Endothelial cell of umbilical vein (primary cell): ENCODE measurements at regions not wholly inside any gene's neighbourhood (a gene's known extent, or its start where the extent isn't known, plus 50 kb on each side); places are given as distances from the start of the nearest gene placed in this dataset.

Experiments
- CTCF ChIP-seq, 2 donors: IDR thresholded peaks; 1 replicate in 1 of 2; 2 replicates in 1 of 2; pipeline ENCODE4 v1.5.1; 2011; ENCODE audit warnings: low read length in 2 of 2, mild to moderate bottlenecking in 2 of 2, moderate library complexity in 2 of 2, control low read depth in 1 of 2, inconsistent platforms in 1 of 2, low read depth in 1 of 2; ENCODE audit not compliant: insufficient read depth in 1 of 2; ENCODE audit errors: extremely low read depth in 1 of 2
- EZH2 ChIP-seq: IDR thresholded peaks from 2 replicates; pipeline ENCODE4 v1.6.1; 2012; ENCODE audit warnings: borderline replicate concordance, low read depth, mild to moderate bottlenecking, moderate library complexity, low read length, inconsistent platforms; ENCODE audit not compliant: severe bottlenecking
- FOS ChIP-seq: IDR thresholded peaks from 2 replicates; pipeline ENCODE4 v1.6.1; 2011; ENCODE audit warnings: mild to moderate bottlenecking, low read length, moderate library complexity, borderline replicate concordance; ENCODE audit not compliant: insufficient read depth
- JUN ChIP-seq: IDR thresholded peaks from 2 replicates; pipeline ENCODE4 v1.6.1; 2011; ENCODE audit warnings: borderline replicate concordance, low read depth; ENCODE audit not compliant: insufficient read length, insufficient read depth
- POLR2A ChIP-seq: IDR thresholded peaks from 2 replicates; pipeline ENCODE4 v1.6.1; 2012; ENCODE audit warnings: low read depth, mild to moderate bottlenecking, control low read depth, low read length

- no peak for TF ChIP-seq CTCF (IDR thresholded peaks at IDR 0.05; ENCODE audit: extremely low read depth in 1 of 2, insufficient read depth in 1 of 2, low read depth in 1 of 2, low read length in 2 of 2)
- TF ChIP-seq EZH2: no peak
- no peak for TF ChIP-seq POLR2A
- no peak for TF ChIP-seq JUN
- TF ChIP-seq FOS: no peak
Observed at GRCh38 chr6:11356404-11357155, 124.1 kb upstream of the NEDD9 start.
